OCI-LY1 (cell line): ENCODE measurements at regions not wholly inside any gene's neighbourhood (a gene's known extent, or its start where the extent isn't known, plus 50 kb on each side); places are given as distances from the start of the nearest gene placed in this dataset.

Experiments
- CTCF ChIP-seq: fragments of 200-600 bp; sonication (generic), shearing (Covaris generic); IDR thresholded peaks from 2 replicates; pipeline ENCODE4 v1.5.1; 2017; ENCODE audit warnings: mild to moderate bottlenecking, antibody characterized with exemption, low read length, moderate library complexity, mixed read lengths
- EZH2 ChIP-seq: fragments of 200-600 bp; sonication (generic), shearing (Covaris generic); IDR thresholded peaks from 2 replicates; pipeline ENCODE4 v1.8.0; 2017; ENCODE audit warnings: borderline replicate concordance, mixed run types, mild to moderate bottlenecking, antibody characterized with exemption, low read length, moderate library complexity, mixed read lengths

- no peak for TF ChIP-seq CTCF
- TF ChIP-seq EZH2: no peak
Measured at GRCh38 chr18:76179257-76179656, 315.8 kb downstream of the ZNF516 start.
